HEK293 (cell line): ENCODE measurements at regions not wholly inside any gene's neighbourhood (a gene's known extent, or its start where the extent isn't known, plus 50 kb on each side); places are given as distances from the start of the nearest gene placed in this dataset.
A peak's percentile ranks its signal among the peaks of the same experiment; 100 is the strongest.

Source experiments
- CTCF ChIA-PET: fragments of 350-600 bp; formaldehyde crosslinking; extraction: SDS; loops from one replicate; lab custom pipeline; 2021; ENCODE audit warnings: antibody characterized with exemption; lab: Yijun Ruan, JAX
- POLR2A ChIA-PET: fragments of 300-600 bp; formaldehyde crosslinking; extraction: SDS; loops from one replicate; lab custom pipeline; 2020; ENCODE audit warnings: antibody characterized with exemption, inconsistent platforms; lab: Yijun Ruan, JAX
- H3K27ac ChIP-seq: fragments of 200-500 bp; sonication (Bioruptor generic); 2 replicates; pipeline ENCODE4 v1.5.1; 2014; ENCODE audit warnings: low read depth, low read length, control low read depth, inconsistent platforms; ENCODE audit errors: extremely low read depth
- H3K36me3 ChIP-seq, 2 experiments: fragments of 200-500 bp in 1 of 2; sonication (Bioruptor generic) in 1 of 2; 1 replicate in 1 of 2; 2 replicates in 1 of 2; pipeline ENCODE4 v1.5.1; 2014 to 2017; ENCODE audit warnings: inconsistent platforms in 2 of 2, low read length in 2 of 2; ENCODE audit not compliant: control insufficient read depth in 2 of 2, insufficient read depth in 1 of 2
- H3K4me1 ChIP-seq: fragments of 200-500 bp; sonication (Bioruptor generic); 2 replicates; pipeline ENCODE4 v1.5.1; 2014; ENCODE audit warnings: mild to moderate bottlenecking, low read length, inconsistent platforms; ENCODE audit not compliant: control insufficient read depth, insufficient read depth
- H3K4me3 ChIP-seq: 2 replicates; pipeline ENCODE4 v1.5.1; 2011; ENCODE audit warnings: low read depth, mild to moderate bottlenecking, control low read depth, low read length, moderate library complexity
- H3K9me3 ChIP-seq: fragments of 200-500 bp; sonication (Bioruptor generic); 2 replicates; pipeline ENCODE4 v1.5.1; 2014; ENCODE audit warnings: low read depth, low read length, inconsistent platforms; ENCODE audit not compliant: control insufficient read depth, insufficient read depth
- ATF2 ChIP-seq: fragments of 450-650 bp; formaldehyde crosslinking; IDR thresholded peaks from 2 replicates; pipeline ENCODE4 v1.5.1; 2016; ENCODE audit warnings: missing biosample characterization, missing genetic modification characterization, low read depth
- ELK4 ChIP-seq: IDR thresholded peaks from 2 replicates; pipeline ENCODE4 v1.6.1; 2011; ENCODE audit warnings: mild to moderate bottlenecking, low read depth, low read length, borderline replicate concordance
- KLF10 ChIP-seq: fragments of 450-650 bp; IDR thresholded peaks from 2 replicates; pipeline ENCODE4 v1.5.1; 2018; ENCODE audit warnings: missing biosample characterization, mild to moderate bottlenecking, missing genetic modification characterization
- MEIS1 ChIP-seq: sonication (generic); formaldehyde crosslinking; IDR thresholded peaks from 2 replicates; pipeline ENCODE4 v1.8.1; 2022; ENCODE audit warnings: missing genetic modification reagents, mild to moderate bottlenecking, borderline replicate concordance
- OSR2 ChIP-seq: fragments of 450-650 bp; formaldehyde crosslinking; IDR thresholded peaks from 2 replicates; pipeline ENCODE4 v1.5.1; 2016; ENCODE audit warnings: missing biosample characterization, missing genetic modification characterization
- REPIN1 ChIP-seq: fragments of 450-650 bp; formaldehyde crosslinking; IDR thresholded peaks from 2 replicates; pipeline ENCODE4 v1.5.1; 2017; ENCODE audit warnings: missing biosample characterization, missing genetic modification characterization, low read depth
- SCRT1 ChIP-seq: fragments of 450-650 bp; formaldehyde crosslinking; IDR thresholded peaks from 2 replicates; pipeline ENCODE4 v1.5.1; 2016; ENCODE audit warnings: missing biosample characterization, missing genetic modification characterization, borderline replicate concordance
- SCRT2 ChIP-seq: fragments of 450-650 bp; formaldehyde crosslinking; IDR thresholded peaks from 2 replicates; pipeline ENCODE4 v1.5.1; 2016; ENCODE audit warnings: missing biosample characterization, missing genetic modification characterization
- TRIM28 ChIP-seq: IDR thresholded peaks from 2 replicates; pipeline ENCODE4 v1.6.1; 2011; ENCODE audit warnings: low read length, control low read depth, borderline replicate concordance
- ZBTB1 ChIP-seq: fragments of 450-650 bp; formaldehyde crosslinking; IDR thresholded peaks from 2 replicates; pipeline ENCODE4 v1.5.1; 2016; ENCODE audit warnings: missing biosample characterization, missing genetic modification characterization
- ZNF266 ChIP-seq: fragments of 450-650 bp; formaldehyde crosslinking; IDR thresholded peaks from 2 replicates; pipeline ENCODE4 v1.5.1; 2016; ENCODE audit warnings: missing biosample characterization, missing genetic modification characterization, low read depth
- ZNF510 ChIP-seq: fragments of 450-650 bp; formaldehyde crosslinking; IDR thresholded peaks from 2 replicates; pipeline ENCODE4 v1.5.1; 2018; ENCODE audit warnings: mild to moderate bottlenecking, missing genetic modification characterization, missing biosample characterization; ENCODE audit not compliant: insufficient replicate concordance
- ZNF585B ChIP-seq: fragments of 450-650 bp; formaldehyde crosslinking; IDR thresholded peaks from 2 replicates; pipeline ENCODE4 v1.5.1; 2016; ENCODE audit warnings: missing biosample characterization, missing genetic modification characterization
- ZNF701 ChIP-seq: fragments of 450-650 bp; formaldehyde crosslinking; IDR thresholded peaks from 2 replicates; pipeline ENCODE4 v1.5.1; 2016; ENCODE audit warnings: missing biosample characterization, missing genetic modification characterization
- ZNF776 ChIP-seq: fragments of 450-650 bp; formaldehyde crosslinking; IDR thresholded peaks from 2 replicates; pipeline ENCODE4 v1.5.0; 2017; ENCODE audit warnings: missing biosample characterization, missing genetic modification characterization, borderline replicate concordance
- ZNF837 ChIP-seq: fragments of 450-650 bp; formaldehyde crosslinking; IDR thresholded peaks from 2 replicates; pipeline ENCODE4 v1.5.1; 2016; ENCODE audit warnings: missing biosample characterization, missing genetic modification characterization
- TF ChIP-seq, protein P1 (sequence below): fragments of 450-650 bp; formaldehyde crosslinking; IDR thresholded peaks from 2 replicates; pipeline ENCODE4 v1.5.1; 2016; ENCODE audit warnings: missing biosample characterization, missing genetic modification characterization
- TF ChIP-seq, protein P2 (sequence below): fragments of 450-650 bp; formaldehyde crosslinking; IDR thresholded peaks from 2 replicates; pipeline ENCODE4 v1.5.1; 2017; ENCODE audit warnings: missing biosample characterization, missing genetic modification characterization
- TF ChIP-seq, protein P3 (sequence below): fragments of 450-650 bp; formaldehyde crosslinking; IDR thresholded peaks from 2 replicates; pipeline ENCODE4 v1.5.1; 2016; ENCODE audit warnings: missing biosample characterization, missing genetic modification characterization

DNA sequence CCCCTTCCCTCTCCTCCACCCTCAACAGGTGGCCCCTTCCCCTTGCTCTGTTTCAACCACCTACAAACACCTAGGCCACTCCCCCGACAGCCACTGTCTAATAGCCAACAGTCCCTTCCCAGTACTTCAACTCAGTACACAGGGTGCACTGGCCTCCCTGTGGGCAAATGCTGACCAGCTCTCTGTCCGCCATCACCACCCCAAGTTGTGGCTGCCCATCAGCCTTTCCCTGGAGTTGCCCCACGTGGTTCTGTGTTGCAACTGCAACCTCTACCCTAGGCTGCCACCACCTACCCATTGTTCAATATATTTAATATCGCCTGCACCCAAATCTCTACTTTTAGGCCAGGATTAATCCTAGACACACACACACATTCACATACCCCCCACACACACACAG is 173.5 kb downstream of the MREG start:
- TF ChIP-seq ZNF701 = no peak
- TF ChIP-seq KLF10 = no peak
- no peak for TF ChIP-seq ELK4
- TF ChIP-seq ZNF585B (tag by site-specific recombination) = no peak
- TF ChIP-seq ZBTB1 = no peak
- TF ChIP-seq ZNF510 (tag by site-specific recombination) = no peak
- TF ChIP-seq SCRT1 (tag by site-specific recombination) = 0 out of 2 replicates have a peak, but pooled peaks have one; percentile 20
- no peak for TF ChIP-seq TRIM28
- TF ChIP-seq, protein P1, sequence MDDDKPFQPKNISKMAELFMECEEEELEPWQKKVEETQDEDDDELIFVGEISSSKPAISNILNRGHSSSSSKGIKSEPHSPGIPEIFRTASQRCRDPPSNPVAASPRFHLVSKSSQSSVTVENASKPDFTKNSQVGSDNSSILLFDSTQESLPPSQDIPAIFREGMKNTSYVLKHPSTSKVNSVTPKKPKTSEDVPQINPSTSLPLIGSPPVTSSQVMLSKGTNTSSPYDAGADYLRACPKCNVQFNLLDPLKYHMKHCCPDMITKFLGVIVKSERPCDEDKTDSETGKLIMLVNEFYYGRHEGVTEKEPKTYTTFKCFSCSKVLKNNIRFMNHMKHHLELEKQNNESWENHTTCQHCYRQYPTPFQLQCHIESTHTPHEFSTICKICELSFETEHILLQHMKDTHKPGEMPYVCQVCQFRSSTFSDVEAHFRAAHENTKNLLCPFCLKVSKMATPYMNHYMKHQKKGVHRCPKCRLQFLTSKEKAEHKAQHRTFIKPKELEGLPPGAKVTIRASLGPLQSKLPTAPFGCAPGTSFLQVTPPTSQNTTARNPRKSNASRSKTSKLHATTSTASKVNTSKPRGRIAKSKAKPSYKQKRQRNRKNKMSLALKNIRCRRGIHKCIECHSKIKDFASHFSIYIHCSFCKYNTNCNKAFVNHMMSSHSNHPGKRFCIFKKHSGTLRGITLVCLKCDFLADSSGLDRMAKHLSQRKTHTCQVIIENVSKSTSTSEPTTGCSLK (tag by site-specific recombination) = no peak
- no peak for TF ChIP-seq ATF2 (tag by site-specific recombination)
- TF ChIP-seq, protein P2, sequence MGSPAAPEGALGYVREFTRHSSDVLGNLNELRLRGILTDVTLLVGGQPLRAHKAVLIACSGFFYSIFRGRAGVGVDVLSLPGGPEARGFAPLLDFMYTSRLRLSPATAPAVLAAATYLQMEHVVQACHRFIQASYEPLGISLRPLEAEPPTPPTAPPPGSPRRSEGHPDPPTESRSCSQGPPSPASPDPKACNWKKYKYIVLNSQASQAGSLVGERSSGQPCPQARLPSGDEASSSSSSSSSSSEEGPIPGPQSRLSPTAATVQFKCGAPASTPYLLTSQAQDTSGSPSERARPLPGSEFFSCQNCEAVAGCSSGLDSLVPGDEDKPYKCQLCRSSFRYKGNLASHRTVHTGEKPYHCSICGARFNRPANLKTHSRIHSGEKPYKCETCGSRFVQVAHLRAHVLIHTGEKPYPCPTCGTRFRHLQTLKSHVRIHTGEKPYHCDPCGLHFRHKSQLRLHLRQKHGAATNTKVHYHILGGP = no peak
- no peak for TF ChIP-seq ZNF776
- no peak for TF ChIP-seq ZNF837
- TF ChIP-seq OSR2 = no peak
- no peak for TF ChIP-seq ZNF266
- TF ChIP-seq, protein P3, sequence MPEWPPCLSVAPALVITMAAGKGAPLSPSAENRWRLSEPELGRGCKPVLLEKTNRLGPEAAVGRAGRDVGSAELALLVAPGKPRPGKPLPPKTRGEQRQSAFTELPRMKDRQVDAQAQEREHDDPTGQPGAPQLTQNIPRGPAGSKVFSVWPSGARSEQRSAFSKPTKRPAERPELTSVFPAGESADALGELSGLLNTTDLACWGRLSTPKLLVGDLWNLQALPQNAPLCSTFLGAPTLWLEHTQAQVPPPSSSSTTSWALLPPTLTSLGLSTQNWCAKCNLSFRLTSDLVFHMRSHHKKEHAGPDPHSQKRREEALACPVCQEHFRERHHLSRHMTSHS (tag by site-specific recombination) = no peak
- no peak for TF ChIP-seq MEIS1
- peak; percentile 43; the same call in 1 of the 2 replicates for TF ChIP-seq SCRT2 (tag by site-specific recombination)
- Histone ChIP-seq H3K4me3 (no peak overlapping the region), H3K36me3 (no peaks in the 10 kb centered on the region), H3K27ac (no peak overlapping the region), H3K4me1 (no peaks in the 10 kb centered on the region), H3K9me3 (no peaks in the 10 kb centered on the region)
- CTCF ChIA-PET = no interaction called here
- POLR2A ChIA-PET = no interaction called here

DNA sequence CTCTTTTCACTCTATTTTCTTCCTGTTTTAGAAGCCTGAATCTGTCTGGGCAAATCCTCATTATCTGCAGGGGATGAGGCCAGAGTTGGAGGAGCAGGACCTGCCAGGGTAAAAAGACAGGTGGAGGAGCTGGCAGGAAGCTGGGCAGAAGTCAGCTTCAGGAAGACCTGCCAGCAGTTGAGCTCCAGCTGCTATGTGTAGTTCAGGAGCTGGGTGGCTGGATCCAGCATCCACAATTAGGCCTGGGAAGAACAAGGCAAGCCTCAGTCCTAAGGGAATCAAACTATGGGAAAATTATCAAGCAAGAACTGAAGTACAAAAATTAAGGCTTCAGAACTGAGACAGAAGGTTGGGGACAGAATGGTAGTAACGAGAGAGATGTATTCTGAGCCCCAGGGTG is 174.0 kb downstream of the MREG start:
- Histone ChIP-seq H3K9me3 (no peaks in the 10 kb centered on the region), H3K27ac (no peak overlapping the region), H3K36me3 (no peaks in the 10 kb centered on the region), H3K4me1 (no peaks in the 10 kb centered on the region), H3K4me3 (no peak overlapping the region)
- ChIA-PET CTCF (no interaction called here), POLR2A (no interaction called here)
- no peak for TF ChIP-seq REPIN1 (tag by site-specific recombination)
